ENCODE measurements at regions not wholly inside any gene's neighbourhood (a gene's known extent, or its start where the extent isn't known, plus 50 kb on each side); places are given as distances from the start of the nearest gene placed in this dataset.

- in situ Hi-C loops (cut with HindIII; ENCODE audit: low sequenced_read_pairs) = no loop called here
- H3K4me3 ChIP-seq (ENCODE audit: low read depth, low read length) = no peak overlapping the region
- no peak for DNase-seq (ENCODE audit: low read depth)
- no peak for TF ChIP-seq CTCF (IDR thresholded peaks at IDR 0.05; ENCODE audit: low read depth, low read length, missing control alignments)
Observed at GRCh38 chr9:110112792-110113191, 95.2 kb downstream of the C9orf152 start.

- no peak for DNase-seq (ENCODE audit: low read depth)
- in situ Hi-C loops (cut with HindIII; ENCODE audit: low sequenced_read_pairs) = no loop called here
- no peak overlapping the region for H3K4me3 ChIP-seq (ENCODE audit: low read depth, low read length)
- no peak for TF ChIP-seq CTCF (IDR thresholded peaks at IDR 0.05; ENCODE audit: low read depth, low read length, missing control alignments)
Observed at GRCh38 chr9:110114086-110114858, 93.7 kb downstream of the C9orf152 start.

GRCh38 chr9:110114859-110115201, 93.1 kb downstream of the C9orf152 start:
- in situ Hi-C loops (cut with HindIII; ENCODE audit: low sequenced_read_pairs) = no loop called here
- TF ChIP-seq CTCF (IDR thresholded peaks at IDR 0.05; ENCODE audit: low read depth, low read length, missing control alignments) = no peak
- no peak overlapping the region for H3K4me3 ChIP-seq (ENCODE audit: low read depth, low read length)
- DNase-seq (ENCODE audit: low read depth) = no peak

- in situ Hi-C loops (cut with HindIII; ENCODE audit: low sequenced_read_pairs) = no loop called here
- no peak overlapping the region for H3K4me3 ChIP-seq (ENCODE audit: low read depth, low read length)
- DNase-seq (ENCODE audit: low read depth) = no peak
- no peak for TF ChIP-seq CTCF (IDR thresholded peaks at IDR 0.05; ENCODE audit: low read depth, low read length, missing control alignments)
Observed at GRCh38 chr9:110115341-110115820, 92.6 kb downstream of the C9orf152 start.

GRCh38 chr9:110115826-110116542, 92.0 kb downstream of the C9orf152 start:
- in situ Hi-C loops (cut with HindIII; ENCODE audit: low sequenced_read_pairs) = no loop called here
- TF ChIP-seq CTCF (IDR thresholded peaks at IDR 0.05; ENCODE audit: low read depth, low read length, missing control alignments) = no peak
- H3K4me3 ChIP-seq (ENCODE audit: low read depth, low read length) = no peak overlapping the region
- DNase-seq (ENCODE audit: low read depth) = no peak

- H3K4me3 ChIP-seq (ENCODE audit: low read depth, low read length) = no peak overlapping the region
- in situ Hi-C loops (cut with HindIII; ENCODE audit: low sequenced_read_pairs) = no loop called here
- DNase-seq (ENCODE audit: low read depth) = no peak
- no peak for TF ChIP-seq CTCF (IDR thresholded peaks at IDR 0.05; ENCODE audit: low read depth, low read length, missing control alignments)
Observed at GRCh38 chr9:110116543-110116885, 91.4 kb downstream of the C9orf152 start.

Data from astrocyte of the cerebellum (primary cell).